ENCODE measurements at regions not wholly inside any gene's neighbourhood (a gene's known extent, or its start where the extent isn't known, plus 50 kb on each side); places are given as distances from the start of the nearest gene placed in this dataset.

GRCh38 chr15:47473832-47474231 is 243.5 kb upstream of the SEMA6D start:
- no peak for DNase-seq (ENCODE audit: extremely low read depth in 1 of 2, low read depth in 1 of 2)

- no peak for DNase-seq (ENCODE audit: extremely low read depth in 1 of 2, low read depth in 1 of 2)
These were observed 242.0 kb upstream of the SEMA6D start for GRCh38 chr15:47475336-47475735.

- DNase-seq (ENCODE audit: extremely low read depth in 1 of 2, low read depth in 1 of 2) = no peak
These were observed 240.0 kb upstream of the SEMA6D start for GRCh38 chr15:47477341-47477740.

GRCh38 chr15:47484059-47484458 is 233.2 kb upstream of the SEMA6D start:
- DNase-seq (ENCODE audit: extremely low read depth in 1 of 2, low read depth in 1 of 2) = no peak

GRCh38 chr15:47484997-47485396 is 232.3 kb upstream of the SEMA6D start:
- no peak for DNase-seq (ENCODE audit: extremely low read depth in 1 of 2, low read depth in 1 of 2)

GRCh38 chr15:47485419-47485818 is 231.9 kb upstream of the SEMA6D start:
- no peak for DNase-seq (ENCODE audit: extremely low read depth in 1 of 2, low read depth in 1 of 2)

GRCh38 chr15:47486040-47486439 is 231.3 kb upstream of the SEMA6D start:
- DNase-seq (ENCODE audit: extremely low read depth in 1 of 2, low read depth in 1 of 2) = no peak

- DNase-seq (ENCODE audit: extremely low read depth in 1 of 2, low read depth in 1 of 2) = no peak
These were observed 225.1 kb upstream of the SEMA6D start for GRCh38 chr15:47492195-47492594.

- DNase-seq (ENCODE audit: extremely low read depth in 1 of 2, low read depth in 1 of 2) = no peak
These were observed 223.7 kb upstream of the SEMA6D start for GRCh38 chr15:47493357-47494247.

- DNase-seq (ENCODE audit: extremely low read depth in 1 of 2, low read depth in 1 of 2) = no peak
These were observed 220.7 kb upstream of the SEMA6D start for GRCh38 chr15:47496343-47497185.

- no peak for DNase-seq (ENCODE audit: extremely low read depth in 1 of 2, low read depth in 1 of 2)
These were observed 216.5 kb upstream of the SEMA6D start for GRCh38 chr15:47500842-47501241.

- no peak for DNase-seq (ENCODE audit: extremely low read depth in 1 of 2, low read depth in 1 of 2)
These were observed 215.3 kb upstream of the SEMA6D start for GRCh38 chr15:47502041-47502440.

- no peak for DNase-seq (ENCODE audit: extremely low read depth in 1 of 2, low read depth in 1 of 2)
These were observed 213.4 kb upstream of the SEMA6D start for GRCh38 chr15:47503876-47504275.

GRCh38 chr15:47504624-47505256 is 212.6 kb upstream of the SEMA6D start:
- no peak for DNase-seq (ENCODE audit: extremely low read depth in 1 of 2, low read depth in 1 of 2)

- DNase-seq (ENCODE audit: extremely low read depth in 1 of 2, low read depth in 1 of 2) = no peak
These were observed 211.5 kb upstream of the SEMA6D start for GRCh38 chr15:47505712-47506328.

GRCh38 chr15:47506329-47507100 is 210.8 kb upstream of the SEMA6D start:
- no peak for DNase-seq (ENCODE audit: extremely low read depth in 1 of 2, low read depth in 1 of 2)

GRCh38 chr15:47507221-47507985 is 209.9 kb upstream of the SEMA6D start:
- DNase-seq (ENCODE audit: extremely low read depth in 1 of 2, low read depth in 1 of 2) = no peak

GRCh38 chr15:47511261-47511660 is 206.0 kb upstream of the SEMA6D start:
- no peak for DNase-seq (ENCODE audit: extremely low read depth in 1 of 2, low read depth in 1 of 2)

- no peak for DNase-seq (ENCODE audit: extremely low read depth in 1 of 2, low read depth in 1 of 2)
These were observed 203.8 kb upstream of the SEMA6D start for GRCh38 chr15:47513471-47513870.

All from stimulated activated CD8-positive, alpha-beta memory T cell treated with anti-CD3 and anti-CD28 coated beads, Interleukin-7, amount 100 ng/mL, for 48 hours (primary cell).